ENCODE measurements at regions not wholly inside any gene's neighbourhood (a gene's known extent, or its start where the extent isn't known, plus 50 kb on each side); places are given as distances from the start of the nearest gene placed in this dataset.

DNA sequence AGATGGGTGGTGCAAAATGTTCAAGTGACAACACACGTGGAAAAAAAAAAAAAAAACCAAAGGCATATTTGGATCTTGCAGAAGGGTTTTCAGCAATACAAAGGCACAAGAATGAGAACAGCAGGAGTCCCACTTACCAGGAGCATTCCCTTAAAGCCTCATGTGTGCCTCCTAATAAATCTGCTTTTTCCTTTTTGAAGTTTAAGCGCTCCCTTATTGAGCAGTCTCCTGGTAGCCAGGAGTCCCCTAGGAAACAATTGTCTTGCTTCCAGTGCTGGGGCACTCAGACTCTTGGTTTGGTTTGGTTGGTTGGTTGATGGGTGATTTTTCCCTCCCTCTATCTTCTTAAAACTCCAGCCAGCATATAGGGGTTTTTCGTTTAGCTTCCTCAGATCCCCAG lies 321.8 kb upstream of the NFE2L3 start:
- Histone ChIP-seq H3K4me2 (ENCODE audit: low read length) (no peak overlapping the region), H3K27ac (ENCODE audit: low read length) (no peak overlapping the region), H3K9me3 (ENCODE audit: low read length) (no peaks in the 10 kb centered on the region), H3K27me3 (ENCODE audit: insufficient read depth, low read depth, low read length) (no peaks in the 10 kb centered on the region), H4K20me1 (ENCODE audit: insufficient read depth) (no peaks in the 10 kb centered on the region), H2AFZ (ENCODE audit: low read depth, low read length) (no peak overlapping the region), H3K4me3 (ENCODE audit: low read length) (no peak overlapping the region), H3K36me3 (ENCODE audit: insufficient read depth, low read length) (no peaks in the 10 kb centered on the region), H3K9ac (ENCODE audit: low read length) (no peak overlapping the region), H3F3A (ENCODE audit: insufficient read depth, low read length, poor library complexity, severe bottlenecking) (no peaks in the 10 kb centered on the region), H3K79me2 (replicated peaks; ENCODE audit: insufficient read depth, low read length) (no peaks in the 10 kb centered on the region), H3K9me2 (ENCODE audit: insufficient read depth, low read length) (no peaks in the 10 kb centered on the region)
- TF ChIP-seq POLR2AphosphoS5 (IDR thresholded peaks at IDR 0.05) = no peak
- no peak for TF ChIP-seq EZH2 (IDR thresholded peaks at IDR 0.05; ENCODE audit: borderline replicate concordance, insufficient read depth, low read length, poor library complexity, severe bottlenecking)
- no peak for TF ChIP-seq MXI1 (conservative IDR thresholded peaks at IDR 0.05; ENCODE audit: poor library complexity, severe bottlenecking)

- Histone ChIP-seq H3K27me3 (ENCODE audit: insufficient read depth, low read depth, low read length) (no peaks in the 10 kb centered on the region), H2AFZ (ENCODE audit: low read depth, low read length) (no peak overlapping the region), H3K79me2 (replicated peaks; ENCODE audit: insufficient read depth, low read length) (no peaks in the 10 kb centered on the region), H3K27ac (ENCODE audit: low read length) (no peak overlapping the region), H4K20me1 (ENCODE audit: insufficient read depth) (no peaks in the 10 kb centered on the region), H3K9me3 (ENCODE audit: low read length) (no peaks in the 10 kb centered on the region), H3F3A (ENCODE audit: insufficient read depth, low read length, poor library complexity, severe bottlenecking) (no peaks in the 10 kb centered on the region), H3K36me3 (ENCODE audit: insufficient read depth, low read length) (no peaks in the 10 kb centered on the region), H3K4me3 (ENCODE audit: low read length) (no peak overlapping the region), H3K9me2 (ENCODE audit: insufficient read depth, low read length) (no peaks in the 10 kb centered on the region), H3K4me2 (ENCODE audit: low read length) (no peak overlapping the region), H3K9ac (ENCODE audit: low read length) (no peak overlapping the region)
- TF ChIP-seq SMC3 (conservative IDR thresholded peaks at IDR 0.05; ENCODE audit: poor library complexity) (no peak), POLR2AphosphoS5 (IDR thresholded peaks at IDR 0.05) (no peak), MXI1 (conservative IDR thresholded peaks at IDR 0.05; ENCODE audit: poor library complexity, severe bottlenecking) (no peak), RAD21 (conservative IDR thresholded peaks at IDR 0.05) (no peak), EZH2 (IDR thresholded peaks at IDR 0.05; ENCODE audit: borderline replicate concordance, insufficient read depth, low read length, poor library complexity, severe bottlenecking) (no peak), TAF1 (IDR thresholded peaks at IDR 0.05; ENCODE audit: low read depth) (no peak), EP300 (conservative IDR thresholded peaks at IDR 0.05; ENCODE audit: poor library complexity, severe bottlenecking) (no peak), REST (IDR thresholded peaks at IDR 0.05; ENCODE audit: borderline replicate concordance) (no peak)
- TF ChIP-seq, protein P1, sequence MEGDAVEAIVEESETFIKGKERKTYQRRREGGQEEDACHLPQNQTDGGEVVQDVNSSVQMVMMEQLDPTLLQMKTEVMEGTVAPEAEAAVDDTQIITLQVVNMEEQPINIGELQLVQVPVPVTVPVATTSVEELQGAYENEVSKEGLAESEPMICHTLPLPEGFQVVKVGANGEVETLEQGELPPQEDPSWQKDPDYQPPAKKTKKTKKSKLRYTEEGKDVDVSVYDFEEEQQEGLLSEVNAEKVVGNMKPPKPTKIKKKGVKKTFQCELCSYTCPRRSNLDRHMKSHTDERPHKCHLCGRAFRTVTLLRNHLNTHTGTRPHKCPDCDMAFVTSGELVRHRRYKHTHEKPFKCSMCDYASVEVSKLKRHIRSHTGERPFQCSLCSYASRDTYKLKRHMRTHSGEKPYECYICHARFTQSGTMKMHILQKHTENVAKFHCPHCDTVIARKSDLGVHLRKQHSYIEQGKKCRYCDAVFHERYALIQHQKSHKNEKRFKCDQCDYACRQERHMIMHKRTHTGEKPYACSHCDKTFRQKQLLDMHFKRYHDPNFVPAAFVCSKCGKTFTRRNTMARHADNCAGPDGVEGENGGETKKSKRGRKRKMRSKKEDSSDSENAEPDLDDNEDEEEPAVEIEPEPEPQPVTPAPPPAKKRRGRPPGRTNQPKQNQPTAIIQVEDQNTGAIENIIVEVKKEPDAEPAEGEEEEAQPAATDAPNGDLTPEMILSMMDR (IDR thresholded peaks at IDR 0.05; ENCODE audit: poor library complexity, severe bottlenecking) = no peak
Observed at GRCh38 chr7:25831062-25831691, 320.8 kb upstream of the NFE2L3 start.

Data from neural cell (in vitro differentiated cells).